Uterus (tissue), 3 donors: ENCODE measurements at regions not wholly inside any gene's neighbourhood (a gene's known extent, or its start where the extent isn't known, plus 50 kb on each side); places are given as distances from the start of the nearest gene placed in this dataset.
A peak's percentile ranks its signal among the peaks of the same experiment; 100 is the strongest.

Experiments
- DNase-seq, 2 donors: peaks; one replicate each; pipeline ENCODE4 v3.0.0-alpha.2; 2019 to 2020
- H3K27ac ChIP-seq, 2 donors: fragments of 200-600 bp; sonication (generic); 1 replicate in 1 of 2; 2 replicates in 1 of 2; pipeline ENCODE4 v1.5.1; 2016 to 2018
- H3K27me3 ChIP-seq, 2 donors: fragments of 200-600 bp; sonication (generic); one replicate each; pipeline ENCODE4 v1.5.1; 2018 to 2019; ENCODE audit warnings: control low read depth in 1 of 2
- H3K36me3 ChIP-seq, 2 donors: fragments of 200-600 bp; sonication (generic); one replicate each; pipeline ENCODE4 v1.5.1; 2019; ENCODE audit warnings: control low read depth in 1 of 2
- H3K4me1 ChIP-seq, 2 donors: fragments of 200-600 bp; sonication (generic); one replicate each; pipeline ENCODE4 v1.5.1; 2018 to 2019; ENCODE audit warnings: control low read depth in 1 of 2
- H3K4me3 ChIP-seq, 2 donors: fragments of 200-600 bp; sonication (generic); 1 replicate in 1 of 2; 2 replicates in 1 of 2; pipeline ENCODE4 v1.5.1; 2018 to 2019; ENCODE audit warnings: mild to moderate bottlenecking in 1 of 2
- H3K9me3 ChIP-seq, 2 donors: fragments of 200-600 bp; sonication (generic); one replicate each; pipeline ENCODE4 v1.5.1; 2019; ENCODE audit warnings: control low read depth in 1 of 2
- POLR2A ChIP-seq, 2 donors: fragments of 450-650 bp; IDR thresholded peaks; one replicate each; pipeline ENCODE4 v1.6.1; 2016; ENCODE audit warnings: antibody characterized with exemption in 2 of 2, mild to moderate bottlenecking in 1 of 2, moderate library complexity in 1 of 2
- intact Hi-C: fragments of 100-400 bp; cut with DNase I; formaldehyde crosslinking; loops from one replicate; pipeline ENCODE4 v1.15.1; 2023; ENCODE audit warnings: low total_unique reads
- TF ChIP-seq, protein P1 (sequence below), 4 experiments: fragments of 200-600 bp in 2 of 4; fragments of 450-650 bp in 2 of 4; sonication (generic) in 2 of 4; IDR thresholded peaks; one replicate each; pipeline ENCODE4 v1.5.1; 2016 to 2019; ENCODE audit warnings: antibody characterized with exemption in 4 of 4, mild to moderate bottlenecking in 2 of 4, moderate library complexity in 1 of 4
- donor health status: DM: yes; HTN: yes; CAD: no.

DNA sequence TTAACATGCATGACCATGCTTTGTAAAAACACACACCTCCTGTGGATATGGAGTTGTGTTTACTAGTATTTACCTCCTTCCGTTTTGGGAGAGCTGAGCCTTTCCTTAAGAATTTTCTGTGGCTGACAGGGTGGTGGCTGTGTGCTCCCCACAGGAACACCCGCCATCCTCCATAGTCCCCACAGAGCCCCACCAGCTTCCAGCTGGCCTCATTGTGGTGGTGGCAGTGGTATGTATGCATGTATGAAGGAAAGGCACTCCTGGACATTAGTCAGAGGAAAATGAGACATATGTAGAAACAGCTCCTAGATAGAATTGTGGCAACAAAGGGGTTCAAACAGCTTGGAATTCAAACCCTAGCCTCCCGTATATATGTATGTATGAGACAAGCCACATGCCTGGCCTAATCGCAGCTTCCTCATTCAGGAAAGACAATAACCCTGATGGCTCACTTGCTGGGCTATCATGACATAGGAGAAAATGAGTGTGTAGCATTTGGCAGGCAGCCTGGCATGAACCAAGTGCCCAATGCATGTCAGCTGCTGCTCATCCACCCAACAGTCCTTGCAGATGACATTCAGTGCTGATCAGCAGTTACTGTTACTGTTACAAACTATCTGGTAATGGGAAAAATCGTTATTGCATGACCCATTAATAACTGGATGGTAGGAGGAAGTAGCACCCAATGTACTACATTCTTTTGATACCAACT lies 459.7 kb downstream of the EBF1 start:
- no peak for DNase-seq

DNA sequence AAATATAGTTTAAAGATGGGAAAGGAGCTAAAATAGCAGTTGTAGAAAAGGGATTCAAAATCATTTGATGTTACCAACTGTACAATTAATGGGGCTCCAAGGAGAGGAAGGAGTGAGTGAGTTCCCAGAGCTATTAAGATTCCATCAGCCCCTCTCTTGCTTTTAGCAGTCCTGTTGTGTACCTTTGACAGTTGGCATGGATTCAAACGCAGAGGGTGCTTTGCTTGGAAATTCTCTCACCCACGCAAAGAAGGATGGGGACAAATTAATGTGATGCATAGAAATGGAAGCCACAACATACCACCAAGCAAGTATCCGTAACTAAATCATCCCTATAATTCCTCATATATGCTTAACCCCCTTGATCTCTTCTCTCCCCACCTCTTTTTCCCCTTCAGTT lies 461.3 kb downstream of the EBF1 start:
- Histone ChIP-seq H3K9me3 (no peaks in the 10 kb centered on the region), H3K27me3 (no peaks in the 10 kb centered on the region), H3K4me3 (no peak overlapping the region), H3K36me3 (no peaks in the 10 kb centered on the region), H3K4me1 (no peaks in the 10 kb centered on the region), H3K27ac (no peak overlapping the region)
- TF ChIP-seq POLR2A (IDR thresholded peaks at IDR 0.05) = no peak
- TF ChIP-seq, protein P1, sequence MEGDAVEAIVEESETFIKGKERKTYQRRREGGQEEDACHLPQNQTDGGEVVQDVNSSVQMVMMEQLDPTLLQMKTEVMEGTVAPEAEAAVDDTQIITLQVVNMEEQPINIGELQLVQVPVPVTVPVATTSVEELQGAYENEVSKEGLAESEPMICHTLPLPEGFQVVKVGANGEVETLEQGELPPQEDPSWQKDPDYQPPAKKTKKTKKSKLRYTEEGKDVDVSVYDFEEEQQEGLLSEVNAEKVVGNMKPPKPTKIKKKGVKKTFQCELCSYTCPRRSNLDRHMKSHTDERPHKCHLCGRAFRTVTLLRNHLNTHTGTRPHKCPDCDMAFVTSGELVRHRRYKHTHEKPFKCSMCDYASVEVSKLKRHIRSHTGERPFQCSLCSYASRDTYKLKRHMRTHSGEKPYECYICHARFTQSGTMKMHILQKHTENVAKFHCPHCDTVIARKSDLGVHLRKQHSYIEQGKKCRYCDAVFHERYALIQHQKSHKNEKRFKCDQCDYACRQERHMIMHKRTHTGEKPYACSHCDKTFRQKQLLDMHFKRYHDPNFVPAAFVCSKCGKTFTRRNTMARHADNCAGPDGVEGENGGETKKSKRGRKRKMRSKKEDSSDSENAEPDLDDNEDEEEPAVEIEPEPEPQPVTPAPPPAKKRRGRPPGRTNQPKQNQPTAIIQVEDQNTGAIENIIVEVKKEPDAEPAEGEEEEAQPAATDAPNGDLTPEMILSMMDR (IDR thresholded peaks at IDR 0.05) = no peak
- DNase-seq = no peak
- intact Hi-C loops = no loop called here

More for the DNA sequence above, 459.7 kb downstream of the EBF1 start:
- no peaks in the 10 kb centered on the region for H3K4me1 ChIP-seq
- no peaks in the 10 kb centered on the region for H3K27me3 ChIP-seq
- intact Hi-C loops = no loop called here
- TF ChIP-seq POLR2A (IDR thresholded peaks at IDR 0.05) = no peak
- TF ChIP-seq, protein P1 (IDR thresholded peaks at IDR 0.05) = no peak
- H3K4me3 ChIP-seq = no peak overlapping the region
- no peaks in the 10 kb centered on the region for H3K9me3 ChIP-seq
- H3K27ac ChIP-seq = no peak overlapping the region
- H3K36me3 ChIP-seq = no peaks in the 10 kb centered on the region

DNA sequence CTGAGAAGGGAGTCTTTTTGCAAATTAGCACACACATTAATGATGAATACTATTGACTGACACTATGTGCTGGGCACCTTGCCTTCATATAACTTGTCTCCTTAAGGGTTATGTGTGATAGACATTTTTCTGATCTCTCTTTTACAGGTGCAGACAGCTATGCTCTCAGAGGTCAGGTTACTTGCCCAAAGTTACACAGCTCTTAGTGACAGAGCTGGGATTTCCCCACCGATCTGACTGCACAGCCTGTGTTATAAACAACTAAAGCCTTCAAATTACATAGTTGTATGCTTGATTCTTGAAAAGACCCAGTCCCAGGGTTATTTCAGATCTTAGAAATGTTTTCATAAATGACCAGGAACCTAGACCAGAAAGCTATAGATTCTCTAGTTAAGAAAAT lies 462.7 kb downstream of the EBF1 start:
- Histone ChIP-seq H3K27me3 (no peaks in the 10 kb centered on the region), H3K36me3 (no peaks in the 10 kb centered on the region), H3K9me3 (no peaks in the 10 kb centered on the region), H3K4me3 (no peak overlapping the region), H3K4me1 (no peaks in the 10 kb centered on the region), H3K27ac (no peak overlapping the region)
- TF ChIP-seq, protein P1 (IDR thresholded peaks at IDR 0.05) = no peak
- no peak for TF ChIP-seq POLR2A (IDR thresholded peaks at IDR 0.05)
- DNase-seq = no peak
- intact Hi-C loops = no loop called here

DNA sequence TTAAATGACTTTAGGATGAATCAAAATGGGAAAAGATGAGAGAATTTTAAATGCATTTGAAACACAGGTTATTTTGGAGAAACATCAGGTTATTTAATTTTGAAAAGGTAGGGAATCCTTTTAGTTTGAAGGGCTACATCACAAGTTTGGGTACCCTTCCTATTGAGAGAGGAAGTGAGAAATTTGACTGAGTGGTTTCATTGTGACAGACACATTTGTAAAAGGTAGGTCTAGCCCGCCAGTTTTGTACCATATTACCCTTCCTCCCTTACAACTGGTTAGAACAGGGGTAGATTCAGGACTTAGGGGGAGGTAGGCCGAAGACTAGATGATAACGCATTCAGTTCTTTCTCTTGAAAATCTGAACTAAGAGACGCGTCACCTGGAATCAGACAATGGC lies 464.2 kb downstream of the EBF1 start:
- H3K4me3 ChIP-seq = no peak overlapping the region
- no peaks in the 10 kb centered on the region for H3K36me3 ChIP-seq
- no peaks in the 10 kb centered on the region for H3K27me3 ChIP-seq
- H3K9me3 ChIP-seq = no peaks in the 10 kb centered on the region
- H3K4me1 ChIP-seq = no peaks in the 10 kb centered on the region
- TF ChIP-seq POLR2A (IDR thresholded peaks at IDR 0.05) = no peak
- TF ChIP-seq, protein P1 (IDR thresholded peaks at IDR 0.05) = no peak
- no peak for DNase-seq
- peak overlapping the region in 1 of 2 donors; percentile 10 for H3K27ac ChIP-seq
- intact Hi-C loops = no loop called here

DNA sequence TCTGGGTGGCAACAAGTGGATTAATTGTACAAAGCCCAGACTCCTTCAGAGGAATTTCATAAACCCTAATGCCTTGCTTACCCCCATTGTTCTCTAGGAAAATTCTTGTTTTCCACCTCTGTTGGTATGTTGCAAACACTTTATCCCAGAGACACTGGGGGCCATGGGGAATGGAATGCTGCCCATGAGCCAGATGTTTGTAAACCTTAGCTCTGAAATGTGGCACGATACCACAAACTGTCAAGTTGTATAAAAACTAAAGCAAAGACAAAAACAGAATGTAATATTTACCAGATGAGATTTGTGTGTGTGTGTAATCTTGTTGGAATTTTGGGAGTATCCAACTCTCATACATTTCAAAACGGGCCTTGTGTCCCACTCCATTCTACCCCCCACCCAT lies 465.0 kb downstream of the EBF1 start:
- no peaks in the 10 kb centered on the region for H3K4me1 ChIP-seq

More for the DNA sequence above, 465.0 kb downstream of the EBF1 start:
- Histone ChIP-seq H3K27me3 (no peaks in the 10 kb centered on the region), H3K4me3 (no peak overlapping the region), H3K36me3 (no peaks in the 10 kb centered on the region), H3K27ac (peak overlapping the region in 1 of 2 donors; percentile 10), H3K9me3 (no peaks in the 10 kb centered on the region)
- no peak for DNase-seq
- intact Hi-C loops = no loop called here
- no peak for TF ChIP-seq POLR2A (IDR thresholded peaks at IDR 0.05)
- TF ChIP-seq, protein P1 (IDR thresholded peaks at IDR 0.05) = no peak
